HCT116 (cell line): ENCODE measurements at regions not wholly inside any gene's neighbourhood (a gene's known extent, or its start where the extent isn't known, plus 50 kb on each side); places are given as distances from the start of the nearest gene placed in this dataset.

Experiments used
- ATAC-seq: fragments of 200-7000 bp; cut with Tn5 transposase; 2 replicates; pipeline ENCODE4 v1.9.1; 2020; ENCODE audit warnings: mild to moderate bottlenecking, moderate library complexity
- BruUV-seq: library from RNA; stranded (reverse); fragments of 400-500 nt; replicated peaks from 2 replicates; lab custom pipeline; 2021; lab: Mats Ljungman, UMichigan
- CTCF ChIA-PET: fragments of 300-600 bp; sonication (Branson Sonifier 250); formaldehyde crosslinking; loops from one replicate; lab custom pipeline; 2021; ENCODE audit warnings: antibody characterized with exemption; lab: Charles Lee
- POLR2A ChIA-PET: fragments of 300-600, 350-600 bp; sonication (Branson Sonifier 250); formaldehyde crosslinking; loops from one replicate; lab custom pipeline; 2021; ENCODE audit warnings: antibody characterized with exemption; lab: Charles Lee
- RAD21 ChIA-PET, 2 experiments: fragments of 300-600 bp; sonication (Branson Sonifier 250); formaldehyde crosslinking; loops; one replicate each; lab custom pipeline; 2023; ENCODE audit warnings: low total read pairs in 2 of 2; ENCODE audit not compliant: uncharacterized antibody in 2 of 2, unreplicated experiment in 2 of 2, low non-redundant PET in 1 of 2; lab: Charles Lee
- DNase-seq: peaks from one replicate; pipeline ENCODE4 v3.0.0-alpha.2; 2010; ENCODE audit warnings: low read depth, low spot score
- H2AFZ ChIP-seq: fragments of 200-600 bp; shearing (Covaris generic), sonication (generic); 2 replicates; pipeline ENCODE4 v1.6.1; 2017; ENCODE audit warnings: low read depth, mixed run types, mixed read lengths, antibody characterized with exemption, low read length; ENCODE audit not compliant: poor library complexity, severe bottlenecking
- H3K27ac ChIP-seq: 2 replicates; pipeline ENCODE4 v1.5.1; 2012; ENCODE audit warnings: low read depth, low read length
- H3K27me3 ChIP-seq: fragments of 200-600 bp; sonication (generic); 2 replicates; pipeline ENCODE4 v1.6.1; 2016; ENCODE audit warnings: mixed run types, low read length, mixed read lengths; ENCODE audit not compliant: insufficient read depth
- H3K36me3 ChIP-seq, 2 experiments: fragments of 200-500 bp in 1 of 2; fragments of 200-600 bp in 1 of 2; sonication (Bioruptor generic) in 1 of 2; sonication (generic) in 1 of 2; 2 replicates each; pipeline versions ENCODE4 v1.5.1 to v1.6.1; 2014 to 2016; ENCODE audit warnings: low read length in 2 of 2, inconsistent platforms in 1 of 2, mixed read lengths in 1 of 2, mixed run types in 1 of 2; ENCODE audit not compliant: insufficient read depth in 2 of 2, control insufficient read depth in 1 of 2
- H3K4me1 ChIP-seq, 2 experiments: fragments of 200-600 bp in 1 of 2; sonication (generic) in 1 of 2; 2 replicates each; pipeline versions ENCODE4 v1.5.1 to v1.6.1; 2012 to 2017; ENCODE audit warnings: low read length in 2 of 2, inconsistent platforms in 1 of 2, mild to moderate bottlenecking in 1 of 2, mixed read lengths in 1 of 2, mixed run types in 1 of 2, moderate library complexity in 1 of 2; ENCODE audit not compliant: insufficient read depth in 2 of 2, control insufficient read depth in 1 of 2
- H3K4me2 ChIP-seq: fragments of 200-600 bp; sonication (generic); 2 replicates; pipeline ENCODE4 v1.6.1; 2017; ENCODE audit warnings: mixed run types, low read length, mixed read lengths
- H3K4me3 ChIP-seq, 2 experiments: fragments of 200-600 bp in 1 of 2; sonication (generic) in 1 of 2; replicated peaks in 1 of 2; 2 replicates each; pipeline ENCODE4 v1.5.1; 2011 to 2016; ENCODE audit warnings: low read length in 2 of 2, control low read depth in 1 of 2, low read depth in 1 of 2, mild to moderate bottlenecking in 1 of 2, mixed read lengths in 1 of 2, mixed run types in 1 of 2
- H3K79me2 ChIP-seq: fragments of 200-600 bp; sonication (generic); 2 replicates; pipeline ENCODE4 v1.6.1; 2017; ENCODE audit warnings: mild to moderate bottlenecking, mixed run types, low read length, moderate library complexity, mixed read lengths; ENCODE audit not compliant: insufficient read depth
- H3K9ac ChIP-seq: fragments of 200-600 bp; sonication (generic); 2 replicates; pipeline ENCODE4 v1.6.1; 2016; ENCODE audit warnings: low read length, mixed read lengths
- H3K9me2 ChIP-seq: fragments of 200-600 bp; sonication (generic), shearing (Covaris generic); 2 replicates; pipeline ENCODE4 v1.6.1; 2017; ENCODE audit warnings: mixed run types, mild to moderate bottlenecking, moderate library complexity; ENCODE audit not compliant: insufficient read depth
- H3K9me3 ChIP-seq, 2 experiments: fragments of 200-500 bp in 1 of 2; fragments of 200-600 bp in 1 of 2; sonication (Bioruptor generic) in 1 of 2; sonication (generic) in 1 of 2; 2 replicates each; pipeline ENCODE4 v1.6.1; 2014 to 2017; ENCODE audit warnings: low read length in 2 of 2, mixed read lengths in 2 of 2, inconsistent platforms in 1 of 2, low read depth in 1 of 2, mild to moderate bottlenecking in 1 of 2, mixed run types in 1 of 2, moderate library complexity in 1 of 2; ENCODE audit not compliant: control insufficient read depth in 1 of 2, insufficient read depth in 1 of 2
- H4K20me1 ChIP-seq: fragments of 200-600 bp; sonication (generic), shearing (Covaris generic); 2 replicates; pipeline ENCODE4 v1.6.1; 2017; ENCODE audit warnings: mixed run types, mild to moderate bottlenecking, moderate library complexity; ENCODE audit not compliant: insufficient read depth
- ATF3 ChIP-seq: IDR thresholded peaks from 2 replicates; pipeline ENCODE4 v1.6.1; 2012
- CBX3 ChIP-seq: IDR thresholded peaks from 2 replicates; pipeline ENCODE4 v1.6.1; 2012; ENCODE audit warnings: low read depth
- CEBPB ChIP-seq: IDR thresholded peaks from 2 replicates; pipeline ENCODE4 v1.6.1; 2012; ENCODE audit warnings: low read depth
- EGR1 ChIP-seq: IDR thresholded peaks from 2 replicates; pipeline ENCODE4 v1.6.1; 2012; ENCODE audit warnings: low read depth
- EZH2 ChIP-seq: fragments of 200-600 bp; sonication (generic); IDR thresholded peaks from 2 replicates; pipeline ENCODE4 v1.6.1; 2017; ENCODE audit warnings: antibody characterized with exemption, mixed run types
- EZH2phosphoT487 ChIP-seq: fragments of 200-600 bp; IDR thresholded peaks from 2 replicates; pipeline ENCODE4 v1.6.1; 2018; ENCODE audit warnings: antibody characterized with exemption, borderline replicate concordance
- FOSL1 ChIP-seq: IDR thresholded peaks from 2 replicates; pipeline ENCODE4 v1.6.1; 2012; ENCODE audit warnings: low read depth
- JUND ChIP-seq: IDR thresholded peaks from 2 replicates; pipeline ENCODE4 v1.6.1; 2012
- MAX ChIP-seq: IDR thresholded peaks from 2 replicates; pipeline ENCODE4 v1.6.1; 2012
- RAD21 ChIP-seq: IDR thresholded peaks from 2 replicates; pipeline ENCODE4 v1.6.1; 2012; ENCODE audit warnings: low read depth, mild to moderate bottlenecking
- REST ChIP-seq: IDR thresholded peaks from 2 replicates; pipeline ENCODE4 v1.6.1; 2012; ENCODE audit warnings: low read depth
- SIN3A ChIP-seq: IDR thresholded peaks from 2 replicates; pipeline ENCODE4 v1.6.1; 2012; ENCODE audit warnings: low read depth
- SP1 ChIP-seq: IDR thresholded peaks from 2 replicates; pipeline ENCODE4 v1.6.1; 2012; ENCODE audit warnings: low read depth
- SRF ChIP-seq: IDR thresholded peaks from 2 replicates; pipeline ENCODE4 v1.6.1; 2012; ENCODE audit warnings: low read depth
- TCF7L2 ChIP-seq: IDR thresholded peaks from 2 replicates; pipeline ENCODE4 v1.7.0; 2011; ENCODE audit warnings: borderline replicate concordance, inconsistent platforms; ENCODE audit not compliant: insufficient read depth, insufficient read length; ENCODE audit errors: extremely low read depth
- ZFX ChIP-seq: fragments of 450-650 bp; IDR thresholded peaks from 2 replicates; pipeline ENCODE4 v1.6.1; 2017
- ZNF274 ChIP-seq: fragments of 200-500 bp; sonication (Bioruptor generic); IDR thresholded peaks from 2 replicates; pipeline ENCODE4 v1.6.1; 2014; ENCODE audit warnings: mild to moderate bottlenecking, low read depth, low read length, inconsistent platforms
- intact Hi-C: fragments of 100-400 bp; cut with micrococcal nuclease; formaldehyde crosslinking; loops from 2 replicates; pipeline ENCODE4 v1.10.0; 2022

- Histone ChIP-seq H3K9me3 (no peaks in the 10 kb centered on the region), H3K36me3 (no peaks in the 10 kb centered on the region), H3K9ac (no peak overlapping the region), H3K4me3 (no peak overlapping the region), H2AFZ (no peak overlapping the region), H3K27me3 (no peaks in the 10 kb centered on the region), H4K20me1 (no peaks in the 10 kb centered on the region), H3K4me1 (no peaks in the 10 kb centered on the region), H3K27ac (no peak overlapping the region), H3K4me2 (no peak overlapping the region), H3K79me2 (no peaks in the 10 kb centered on the region), H3K9me2 (no peaks in the 10 kb centered on the region)
- intact Hi-C loops, result no loop called here
- DNase-seq, result no peak
- ATAC-seq, result no peak
- ChIA-PET POLR2A (no interaction called here), RAD21 (no interaction called here), CTCF (no interaction called here)
- TF ChIP-seq EZH2phosphoT487 (no peak), MAX (no peak), CBX3 (no peak), EZH2 (no peak), ZNF274 (no peak), TCF7L2 (no peak), ZFX (no peak), SRF (no peak), RAD21 (no peak), CEBPB (no peak), ATF3 (no peak), REST (no peak), EGR1 (no peak), SIN3A (no peak), JUND (no peak), FOSL1 (no peak), SP1 (no peak)
- no TSS peak for BruUV-seq
Measured at GRCh38 chr4:138426786-138427185, 184.6 kb upstream of the SLC7A11 start.
